ENCODE measurements at regions not wholly inside any gene's neighbourhood (a gene's known extent, or its start where the extent isn't known, plus 50 kb on each side); places are given as distances from the start of the nearest gene placed in this dataset.

DNA sequence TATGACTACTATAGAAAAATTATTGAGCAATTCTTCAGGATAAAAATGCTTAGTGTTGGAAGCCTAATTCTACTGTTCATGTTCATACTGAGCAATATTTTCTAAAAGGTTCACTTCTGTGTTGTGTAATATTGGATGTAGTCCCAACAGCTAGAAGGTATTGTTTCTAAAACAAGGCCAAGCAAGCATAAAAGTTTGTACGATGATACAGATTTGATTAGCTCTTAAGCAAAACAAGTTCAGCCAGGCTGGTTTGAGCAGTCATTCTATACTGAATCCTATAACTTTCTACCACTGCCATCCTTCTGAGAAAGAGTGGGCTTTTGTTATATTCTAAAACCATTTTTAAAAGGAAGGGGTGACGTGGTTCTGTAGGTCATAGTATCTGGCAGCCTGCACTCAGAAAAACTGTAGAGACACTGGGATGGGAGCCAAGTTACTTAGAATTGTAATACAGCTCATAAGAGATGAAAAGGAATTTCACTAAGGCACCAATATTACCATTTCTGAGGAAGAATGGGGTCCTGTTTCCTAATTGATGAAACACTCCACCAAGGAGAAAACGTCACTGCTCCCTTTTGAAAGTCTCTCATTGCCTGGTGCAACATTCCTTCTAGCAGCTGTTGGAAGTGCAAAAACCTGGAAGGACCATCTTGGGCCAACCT lies 275.0 kb upstream of the DACH1 start:
- TF ChIP-seq, protein P1, sequence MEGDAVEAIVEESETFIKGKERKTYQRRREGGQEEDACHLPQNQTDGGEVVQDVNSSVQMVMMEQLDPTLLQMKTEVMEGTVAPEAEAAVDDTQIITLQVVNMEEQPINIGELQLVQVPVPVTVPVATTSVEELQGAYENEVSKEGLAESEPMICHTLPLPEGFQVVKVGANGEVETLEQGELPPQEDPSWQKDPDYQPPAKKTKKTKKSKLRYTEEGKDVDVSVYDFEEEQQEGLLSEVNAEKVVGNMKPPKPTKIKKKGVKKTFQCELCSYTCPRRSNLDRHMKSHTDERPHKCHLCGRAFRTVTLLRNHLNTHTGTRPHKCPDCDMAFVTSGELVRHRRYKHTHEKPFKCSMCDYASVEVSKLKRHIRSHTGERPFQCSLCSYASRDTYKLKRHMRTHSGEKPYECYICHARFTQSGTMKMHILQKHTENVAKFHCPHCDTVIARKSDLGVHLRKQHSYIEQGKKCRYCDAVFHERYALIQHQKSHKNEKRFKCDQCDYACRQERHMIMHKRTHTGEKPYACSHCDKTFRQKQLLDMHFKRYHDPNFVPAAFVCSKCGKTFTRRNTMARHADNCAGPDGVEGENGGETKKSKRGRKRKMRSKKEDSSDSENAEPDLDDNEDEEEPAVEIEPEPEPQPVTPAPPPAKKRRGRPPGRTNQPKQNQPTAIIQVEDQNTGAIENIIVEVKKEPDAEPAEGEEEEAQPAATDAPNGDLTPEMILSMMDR (IDR thresholded peaks at IDR 0.05): no peak
- no peak for TF ChIP-seq EP300 (IDR thresholded peaks at IDR 0.05)

Data from ovary (tissue), 3 donors.